Small intestine (tissue), 7 donors: ENCODE measurements at regions not wholly inside any gene's neighbourhood (a gene's known extent, or its start where the extent isn't known, plus 50 kb on each side); places are given as distances from the start of the nearest gene placed in this dataset.
"Not testable (repeated sequence)": the region's sequence is repeated elsewhere in the genome, so short reads cannot be mapped to it uniquely, and the experiment has no call there.

Experiments
- DNase-seq, 2 donors: peaks; one replicate each; pipeline versions ENCODE4 v3.0.0 to v3.0.0-alpha.2; 2013
- FAIRE-seq: peaks from 2 replicates; lab custom pipeline; 2012; peaks lifted over from hg19 to GRCh38; lab: Jason Lieb, UNC
- H3K27ac ChIP-seq, 3 donors: one replicate each; pipeline ENCODE4 v1.5.1; 2013; ENCODE audit warnings: low read length in 2 of 3, mild to moderate bottlenecking in 2 of 3, control low read depth in 1 of 3, inconsistent platforms in 1 of 3, low read depth in 1 of 3, moderate library complexity in 1 of 3
- H3K27me3 ChIP-seq, 3 donors: one replicate each; pipeline ENCODE4 v1.6.1; 2013; ENCODE audit warnings: low read length in 3 of 3, inconsistent platforms in 1 of 3; ENCODE audit not compliant: control insufficient read depth in 3 of 3, insufficient read depth in 3 of 3
- H3K36me3 ChIP-seq, 3 donors: one replicate each; pipeline ENCODE4 v1.6.1; 2013; ENCODE audit warnings: low read length in 3 of 3, inconsistent platforms in 1 of 3, low read depth in 1 of 3, mild to moderate bottlenecking in 1 of 3, moderate library complexity in 1 of 3; ENCODE audit not compliant: control insufficient read depth in 3 of 3, insufficient read depth in 2 of 3
- H3K4me1 ChIP-seq, 3 donors: one replicate each; pipeline ENCODE4 v1.6.1; 2013; ENCODE audit warnings: low read length in 2 of 3, inconsistent platforms in 1 of 3, low read depth in 1 of 3, mild to moderate bottlenecking in 1 of 3, moderate library complexity in 1 of 3; ENCODE audit not compliant: control insufficient read depth in 3 of 3, insufficient read depth in 2 of 3
- H3K4me3 ChIP-seq, 3 donors: one replicate each; pipeline ENCODE4 v1.5.1; 2013; ENCODE audit warnings: low read length in 3 of 3, control low read depth in 1 of 3, inconsistent platforms in 1 of 3, low read depth in 1 of 3, mild to moderate bottlenecking in 1 of 3, moderate library complexity in 1 of 3
- H3K9me3 ChIP-seq, 2 donors: one replicate each; pipeline ENCODE4 v1.6.1; 2013; ENCODE audit warnings: low read depth in 1 of 2, low read length in 1 of 2; ENCODE audit not compliant: control insufficient read depth in 2 of 2, insufficient read depth in 1 of 2
- WGBS, 3 donors: extraction: QIAGEN DNeasy Blood & Tissue Kit; methylation state at CpG; one replicate each; pipeline ENCODE4 v1.1.7; 2013; 5-methylcytosine and 5-hydroxymethylcytosine counted together
- donor health status: healthy with polysubstance abuse.
- donor health status: control.
- donor health status: control.
- donor health status: Bipolar disorder and iron deficiency.
- donor health status: healthy.

GRCh38 chr12:82574191-82574590 lies 112.5 kb upstream of the TMTC2 start:
- no peak for FAIRE-seq
- Histone ChIP-seq H3K27ac (no peak overlapping the region), H3K4me3 (no peak overlapping the region), H3K27me3 (no peaks in the 10 kb centered on the region), H3K9me3 (no peaks in the 10 kb centered on the region), H3K36me3 (no peaks in the 10 kb centered on the region), H3K4me1 (no peaks in the 10 kb centered on the region)
- DNase-seq, result no peak
- WGBS, 3 donors, result 62 to 70% (median 63%) methylated on average over 2 of the region's 2 CpGs

GRCh38 chr12:82578725-82579124 lies 108.0 kb upstream of the TMTC2 start:
- no peak overlapping the region for H3K27ac ChIP-seq
- H3K27me3 ChIP-seq, result no peaks in the 10 kb centered on the region
- 87 to 94% (median 93%) methylated on average over 2 of the region's 2 CpGs for WGBS, 3 donors
- no peak for FAIRE-seq
- no peaks in the 10 kb centered on the region for H3K9me3 ChIP-seq
- H3K4me1 ChIP-seq, result no peaks in the 10 kb centered on the region
- H3K4me3 ChIP-seq, result no peak overlapping the region
- DNase-seq, result no peak
- no peaks in the 10 kb centered on the region for H3K36me3 ChIP-seq

- Histone ChIP-seq H3K9me3 (no peaks in the 10 kb centered on the region), H3K4me1 (no peaks in the 10 kb centered on the region), H3K4me3 (no peak overlapping the region), H3K27me3 (no peaks in the 10 kb centered on the region), H3K27ac (no peak overlapping the region), H3K36me3 (no peaks in the 10 kb centered on the region)
- DNase-seq (no peak), FAIRE-seq (no peak)
- WGBS, 3 donors, result 50 to 74% (median 66%) methylated on average over 1 of the region's 1 CpG
Observed at GRCh38 chr12:82583756-82584155, 103.0 kb upstream of the TMTC2 start.

- Histone ChIP-seq H3K36me3 (no peaks in the 10 kb centered on the region), H3K27ac (no peak overlapping the region), H3K9me3 (no peaks in the 10 kb centered on the region), H3K4me1 (no peaks in the 10 kb centered on the region), H3K4me3 (no peak overlapping the region), H3K27me3 (no peaks in the 10 kb centered on the region)
- whole genome bisulfite sequencing, 3 donors, result 51 to 76% (median 58%) methylated on average over 3 of the region's 3 CpGs
- FAIRE-seq, result no peak
- DNase-seq, result no peak
Observed at GRCh38 chr12:82593143-82593542, 93.6 kb upstream of the TMTC2 start.

- Histone ChIP-seq H3K4me1 (no peaks in the 10 kb centered on the region), H3K4me3 (no peak overlapping the region), H3K9me3 (no peaks in the 10 kb centered on the region), H3K27me3 (no peaks in the 10 kb centered on the region), H3K36me3 (no peaks in the 10 kb centered on the region), H3K27ac (no peak overlapping the region)
- FAIRE-seq (no peak), DNase-seq (no peak)
- 6 to 26% (median 23%) methylated on average over 1 of the region's 1 CpG for WGBS, 3 donors
Observed at GRCh38 chr12:82593901-82594396, 92.8 kb upstream of the TMTC2 start.

GRCh38 chr12:82595941-82596340 lies 90.8 kb upstream of the TMTC2 start:
- Histone ChIP-seq H3K36me3 (no peaks in the 10 kb centered on the region), H3K27me3 (no peaks in the 10 kb centered on the region), H3K9me3 (no peaks in the 10 kb centered on the region), H3K4me1 (no peaks in the 10 kb centered on the region), H3K4me3 (no peak overlapping the region), H3K27ac (no peak overlapping the region)
- no peak for FAIRE-seq
- DNase-seq, result no peak

- FAIRE-seq, result no peak
Observed at GRCh38 chr12:82596483-82596882, 90.2 kb upstream of the TMTC2 start.

GRCh38 chr12:82600379-82600778 lies 86.3 kb upstream of the TMTC2 start:
- DNase-seq (no peak), FAIRE-seq (no peak)
- H3K36me3 ChIP-seq, result no peaks in the 10 kb centered on the region
- H3K27me3 ChIP-seq, result no peaks in the 10 kb centered on the region
- no peaks in the 10 kb centered on the region for H3K4me1 ChIP-seq
- no peaks in the 10 kb centered on the region for H3K9me3 ChIP-seq
- no peak overlapping the region for H3K4me3 ChIP-seq
- no peak overlapping the region for H3K27ac ChIP-seq

More at GRCh38 chr12:82596483-82596882, 90.2 kb upstream of the TMTC2 start:
- H3K27ac ChIP-seq, result no peak overlapping the region
- WGBS, 3 donors, result 47 to 85% (median 81%) methylated on average over 1 of the region's 1 CpG
- no peak for DNase-seq
- H3K36me3 ChIP-seq, result no peaks in the 10 kb centered on the region
- H3K9me3 ChIP-seq, result no peaks in the 10 kb centered on the region
- no peaks in the 10 kb centered on the region for H3K27me3 ChIP-seq
- no peak overlapping the region for H3K4me3 ChIP-seq
- no peaks in the 10 kb centered on the region for H3K4me1 ChIP-seq

- H3K4me3 ChIP-seq, H3K9me3 ChIP-seq, DNase-seq, H3K36me3 ChIP-seq, H3K27me3 ChIP-seq, FAIRE-seq, H3K4me1 ChIP-seq, H3K27ac ChIP-seq: not testable (repeated sequence)
Observed at GRCh38 chr12:82603647-82604046, 83.1 kb upstream of the TMTC2 start.
